ENCODE measurements at regions not wholly inside any gene's neighbourhood (a gene's known extent, or its start where the extent isn't known, plus 50 kb on each side); places are given as distances from the start of the nearest gene placed in this dataset.

- TF ChIP-seq CTCF (IDR thresholded peaks at IDR 0.05): no peak
- Histone ChIP-seq H3K36me3 (no peaks in the 10 kb centered on the region), H3K27me3 (replicated peaks; ENCODE audit: insufficient read depth) (no peaks in the 10 kb centered on the region), H3K27ac (no peak overlapping the region), H3K4me1 (ENCODE audit: control insufficient read depth in 1 of 2, low read depth in 2 of 2) (no peaks in the 10 kb centered on the region), H3K9me3 (no peaks in the 10 kb centered on the region), H3K4me3 (no peak overlapping the region)
- DNase-seq (ENCODE audit: low spot score) (no peak), ATAC-seq (ENCODE audit: insufficient number of reproducible peaks, low FRiP score, low read depth) (no peak)
Observed at GRCh38 chr11:42595876-42596275, 715.9 kb upstream of the API5 start.

GRCh38 chr11:42596576-42597145, 715.1 kb upstream of the API5 start:
- Histone ChIP-seq H3K4me3 (no peak overlapping the region), H3K27ac (no peak overlapping the region), H3K36me3 (no peaks in the 10 kb centered on the region), H3K9me3 (no peaks in the 10 kb centered on the region), H3K27me3 (replicated peaks; ENCODE audit: insufficient read depth) (no peaks in the 10 kb centered on the region), H3K4me1 (ENCODE audit: control insufficient read depth in 1 of 2, low read depth in 2 of 2) (no peaks in the 10 kb centered on the region)
- DNase-seq (ENCODE audit: low spot score) (no peak), ATAC-seq (ENCODE audit: insufficient number of reproducible peaks, low FRiP score, low read depth) (no peak)
- TF ChIP-seq CTCF (IDR thresholded peaks at IDR 0.05): no peak

GRCh38 chr11:42598341-42598740, 713.5 kb upstream of the API5 start:
- Histone ChIP-seq H3K36me3 (no peaks in the 10 kb centered on the region), H3K27ac (no peak overlapping the region), H3K9me3 (no peaks in the 10 kb centered on the region), H3K4me3 (no peak overlapping the region), H3K27me3 (replicated peaks; ENCODE audit: insufficient read depth) (no peaks in the 10 kb centered on the region), H3K4me1 (ENCODE audit: control insufficient read depth in 1 of 2, low read depth in 2 of 2) (no peaks in the 10 kb centered on the region)
- ATAC-seq (ENCODE audit: insufficient number of reproducible peaks, low FRiP score, low read depth): no peak
- DNase-seq (ENCODE audit: low spot score): no peak
- no peak for TF ChIP-seq CTCF (IDR thresholded peaks at IDR 0.05)

- no peak for ATAC-seq (ENCODE audit: insufficient number of reproducible peaks, low FRiP score, low read depth)
- DNase-seq (ENCODE audit: low spot score): no peak
Observed at GRCh38 chr11:42620796-42621195, 691.0 kb upstream of the API5 start.

More at GRCh38 chr11:42620796-42621195, 691.0 kb upstream of the API5 start:
- H3K4me1 ChIP-seq (ENCODE audit: control insufficient read depth in 1 of 2, low read depth in 2 of 2): no peaks in the 10 kb centered on the region
- TF ChIP-seq CTCF (IDR thresholded peaks at IDR 0.05): no peak
- no peak overlapping the region for H3K27ac ChIP-seq
- no peaks in the 10 kb centered on the region for H3K27me3 ChIP-seq (replicated peaks; ENCODE audit: insufficient read depth)
- no peaks in the 10 kb centered on the region for H3K36me3 ChIP-seq
- H3K9me3 ChIP-seq: no peaks in the 10 kb centered on the region
- H3K4me3 ChIP-seq: no peak overlapping the region
